Activated B cell treated with CpG ODN at 0.5 μM for 24 hours (primary cell): ENCODE measurements at regions not wholly inside any gene's neighbourhood (a gene's known extent, or its start where the extent isn't known, plus 50 kb on each side); places are given as distances from the start of the nearest gene placed in this dataset.

Experiments used
- ATAC-seq: fragments of 200-7000 bp; cut with Tn5 transposase; one replicate; pipeline ENCODE4 v1.10.0; 2021; ENCODE audit warnings: low read depth, mild to moderate bottlenecking, moderate library complexity
- CTCF ChIA-PET: fragments of 350-600 bp; sonication (Branson Sonifier 250); formaldehyde crosslinking; loops from one replicate; lab custom pipeline; 2021; ENCODE audit warnings: antibody characterized with exemption; lab: Charles Lee
- POLR2A ChIA-PET: fragments of 350-600 bp; sonication (Branson Sonifier 250); formaldehyde crosslinking; loops from one replicate; lab custom pipeline; 2021; ENCODE audit warnings: antibody characterized with exemption; lab: Charles Lee
- DNase-seq: peaks from one replicate; pipeline ENCODE4 v3.0.0; 2022
- H3K27ac Mint-ChIP-seq: one replicate; pipeline ENCODE4 v1.8.0; 2020; ENCODE audit warnings: mixed read lengths
- H3K27me3 Mint-ChIP-seq: one replicate; pipeline ENCODE4 v1.8.0; 2021; ENCODE audit warnings: mixed read lengths
- H3K36me3 Mint-ChIP-seq: one replicate; pipeline ENCODE4 v1.8.0; 2021; ENCODE audit warnings: low read depth, mixed read lengths
- H3K4me1 Mint-ChIP-seq: one replicate; pipeline ENCODE4 v1.8.0; 2021; ENCODE audit warnings: mixed read lengths
- H3K4me3 Mint-ChIP-seq: one replicate; pipeline ENCODE4 v1.8.0; 2020; ENCODE audit warnings: mild to moderate bottlenecking, mixed read lengths
- H3K9me3 Mint-ChIP-seq: one replicate; pipeline ENCODE4 v1.8.0; 2020; ENCODE audit warnings: mixed read lengths
- intact Hi-C: fragments of 100-400 bp; cut with micrococcal nuclease; formaldehyde crosslinking; loops from one replicate; pipeline ENCODE4 v1.15.1; 2024
- TF ChIP-seq, protein P1 (sequence below): fragments of 200-600 bp; IDR thresholded peaks from one replicate; pipeline ENCODE4 v1.8.0; 2022; ENCODE audit warnings: antibody characterized with exemption, mild to moderate bottlenecking

- intact Hi-C loops: no loop called here
- Mint-ChIP-seq H3K4me3 (no peak overlapping the region), H3K9me3 (no peaks in the 10 kb centered on the region), H3K36me3 (no peaks in the 10 kb centered on the region), H3K27me3 (peaks cover 1% of the 10 kb centered on the region), H3K4me1 (no peaks in the 10 kb centered on the region), H3K27ac (no peak overlapping the region)
- TF ChIP-seq, protein P1, sequence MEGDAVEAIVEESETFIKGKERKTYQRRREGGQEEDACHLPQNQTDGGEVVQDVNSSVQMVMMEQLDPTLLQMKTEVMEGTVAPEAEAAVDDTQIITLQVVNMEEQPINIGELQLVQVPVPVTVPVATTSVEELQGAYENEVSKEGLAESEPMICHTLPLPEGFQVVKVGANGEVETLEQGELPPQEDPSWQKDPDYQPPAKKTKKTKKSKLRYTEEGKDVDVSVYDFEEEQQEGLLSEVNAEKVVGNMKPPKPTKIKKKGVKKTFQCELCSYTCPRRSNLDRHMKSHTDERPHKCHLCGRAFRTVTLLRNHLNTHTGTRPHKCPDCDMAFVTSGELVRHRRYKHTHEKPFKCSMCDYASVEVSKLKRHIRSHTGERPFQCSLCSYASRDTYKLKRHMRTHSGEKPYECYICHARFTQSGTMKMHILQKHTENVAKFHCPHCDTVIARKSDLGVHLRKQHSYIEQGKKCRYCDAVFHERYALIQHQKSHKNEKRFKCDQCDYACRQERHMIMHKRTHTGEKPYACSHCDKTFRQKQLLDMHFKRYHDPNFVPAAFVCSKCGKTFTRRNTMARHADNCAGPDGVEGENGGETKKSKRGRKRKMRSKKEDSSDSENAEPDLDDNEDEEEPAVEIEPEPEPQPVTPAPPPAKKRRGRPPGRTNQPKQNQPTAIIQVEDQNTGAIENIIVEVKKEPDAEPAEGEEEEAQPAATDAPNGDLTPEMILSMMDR: no peak
- POLR2A ChIA-PET: no interaction called here
- no peak for ATAC-seq
- CTCF ChIA-PET: no interaction called here
- no peak for DNase-seq
These were observed 543.1 kb downstream of the HTR7 start for GRCh38 chr10:90314718-90315117.

DNA sequence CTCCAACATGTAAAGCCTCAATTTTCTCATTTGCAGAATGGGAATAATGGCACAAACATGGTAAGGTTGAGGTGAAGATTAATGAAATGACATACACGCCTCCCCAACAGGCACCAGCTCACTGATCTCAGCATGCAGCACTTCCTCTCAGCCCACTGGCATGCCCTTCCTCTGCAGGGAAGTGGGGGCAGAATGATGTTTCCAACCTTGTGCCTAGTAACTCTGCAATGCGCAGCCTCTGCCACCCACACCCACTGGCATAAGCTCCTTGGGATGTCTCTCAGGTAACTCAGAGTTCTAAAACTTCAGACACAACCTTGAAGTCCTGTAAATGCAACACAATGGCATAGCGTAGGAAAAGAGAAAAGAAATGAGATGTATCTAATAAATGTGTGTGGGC is 540.7 kb downstream of the HTR7 start:
- DNase-seq (no peak), ATAC-seq (no peak)
- Mint-ChIP-seq H3K27me3 (peaks cover 4% of the 10 kb centered on the region), H3K4me1 (no peaks in the 10 kb centered on the region), H3K36me3 (no peaks in the 10 kb centered on the region), H3K9me3 (no peaks in the 10 kb centered on the region), H3K4me3 (no peak overlapping the region), H3K27ac (no peak overlapping the region)
- TF ChIP-seq, protein P1: no peak
- CTCF ChIA-PET: no interaction called here
- POLR2A ChIA-PET: no interaction called here
- intact Hi-C loops: no loop called here

DNA sequence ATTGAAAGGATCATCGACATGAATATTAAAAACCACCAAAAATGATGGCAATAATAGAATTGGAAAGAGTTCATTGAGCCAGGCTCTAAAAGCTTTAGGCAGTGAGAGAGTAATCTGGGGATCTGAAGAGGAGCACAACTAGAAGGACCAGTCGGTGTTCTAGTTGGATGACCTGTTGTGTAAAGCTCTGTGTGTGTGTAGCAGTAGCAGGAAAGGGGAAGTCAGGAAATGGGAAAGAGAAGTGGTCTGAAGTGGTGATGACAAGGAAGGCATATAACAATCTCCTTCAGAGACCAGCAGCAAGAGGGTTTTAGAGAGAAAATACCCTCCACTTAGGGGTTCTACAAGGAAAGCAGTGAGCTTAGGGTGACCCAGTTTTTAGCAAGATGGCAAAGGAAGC is 539.2 kb downstream of the HTR7 start:
- Mint-ChIP-seq H3K36me3 (no peaks in the 10 kb centered on the region), H3K27me3 (peaks cover 6% of the 10 kb centered on the region), H3K9me3 (no peaks in the 10 kb centered on the region), H3K4me1 (no peaks in the 10 kb centered on the region), H3K4me3 (no peak overlapping the region), H3K27ac (no peak overlapping the region)
- no peak for DNase-seq
- ChIA-PET CTCF (no interaction called here), POLR2A (no interaction called here)
- TF ChIP-seq, protein P1: no peak
- intact Hi-C loops: no loop called here
- ATAC-seq: no peak

- ATAC-seq: peak; percentile 31
- H3K4me1 Mint-ChIP-seq: no peaks in the 10 kb centered on the region
- H3K27ac Mint-ChIP-seq: no peak overlapping the region
- CTCF ChIA-PET: no interaction called here
- no peak overlapping the region for H3K4me3 Mint-ChIP-seq
- intact Hi-C loops: no loop called here
- H3K27me3 Mint-ChIP-seq: peaks cover 6% of the 10 kb centered on the region
- TF ChIP-seq, protein P1: no peak
- DNase-seq: no peak
- POLR2A ChIA-PET: no interaction called here
- no peaks in the 10 kb centered on the region for H3K36me3 Mint-ChIP-seq
- H3K9me3 Mint-ChIP-seq: no peaks in the 10 kb centered on the region
These were observed 538.5 kb downstream of the HTR7 start for GRCh38 chr10:90319188-90319914.

DNA sequence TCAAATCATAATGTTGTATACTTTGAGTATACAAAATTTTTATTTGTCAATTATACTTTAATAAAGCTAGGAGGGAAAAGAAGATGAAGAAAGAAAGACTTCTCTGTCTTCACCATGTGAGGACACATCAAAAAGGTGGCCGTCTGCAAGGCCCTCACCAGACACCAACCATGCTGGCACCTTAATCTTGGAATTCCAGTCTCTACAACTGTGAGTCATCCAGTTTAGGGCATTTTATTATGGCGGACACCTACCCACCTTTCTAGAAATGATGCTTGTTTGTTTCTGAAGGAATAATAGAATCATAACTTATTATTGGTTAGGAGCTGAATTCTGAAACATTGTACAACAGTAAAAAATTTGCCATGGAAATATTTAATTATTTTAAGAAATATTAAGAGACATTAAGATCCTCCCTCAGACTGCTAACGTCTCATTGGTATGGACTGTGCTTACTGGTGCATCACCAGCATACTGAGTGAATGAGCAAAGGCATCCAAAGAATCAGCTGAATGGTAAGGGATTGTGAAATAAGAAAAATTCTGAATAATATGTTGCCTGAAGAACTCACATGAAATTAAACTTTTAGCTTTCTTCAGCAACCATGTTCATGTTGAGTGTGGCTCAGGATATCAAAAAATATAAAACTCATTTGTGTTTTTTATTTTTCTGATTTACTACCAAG is 536.6 kb downstream of the HTR7 start:
- POLR2A ChIA-PET: no interaction called here
- TF ChIP-seq, protein P1: no peak

More for the DNA sequence above, 536.6 kb downstream of the HTR7 start:
- Mint-ChIP-seq H3K27ac (no peak overlapping the region), H3K27me3 (peaks cover 4% of the 10 kb centered on the region), H3K4me1 (no peaks in the 10 kb centered on the region), H3K9me3 (no peaks in the 10 kb centered on the region), H3K36me3 (no peaks in the 10 kb centered on the region), H3K4me3 (no peak overlapping the region)
- CTCF ChIA-PET: no interaction called here
- ATAC-seq (no peak), DNase-seq (no peak)
- intact Hi-C loops: no loop called here
